ENCODE measurements at regions not wholly inside any gene's neighbourhood (a gene's known extent, or its start where the extent isn't known, plus 50 kb on each side); places are given as distances from the start of the nearest gene placed in this dataset.

DNA sequence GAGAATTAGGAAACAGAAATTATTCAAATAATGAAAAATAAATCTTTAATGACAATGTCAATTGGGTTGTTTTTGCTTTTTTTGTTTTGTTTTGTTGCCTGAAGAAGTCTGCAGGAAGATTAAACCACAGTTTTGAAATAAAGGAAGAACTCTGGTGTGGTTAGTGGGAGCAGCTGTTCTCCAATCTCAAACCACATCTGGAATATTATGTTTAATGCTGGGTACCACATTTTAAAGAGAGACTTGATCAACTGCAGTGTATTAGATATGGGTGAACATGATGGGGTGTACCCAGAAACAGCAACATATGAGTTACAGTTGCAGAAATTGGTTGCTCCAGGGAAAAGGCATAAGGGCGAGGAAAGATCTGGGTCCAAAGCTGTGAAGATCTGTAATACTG is 171.2 kb upstream of the RPL34 start:
- Histone ChIP-seq H3K9me2 (no peaks in the 10 kb centered on the region), H3K27me3 (ENCODE audit: insufficient read depth) (peaks cover 27% of the 10 kb centered on the region; the same call in 1 of the 2 replicates), H3K4me3 (ENCODE audit: low read depth in 2 of 2, low read length in 1 of 2) (no peak overlapping the region), H3K9ac (no peak overlapping the region), H3K36me3 (replicated peaks in 1 of 2; ENCODE audit: control insufficient read depth in 1 of 2, insufficient read depth in 2 of 2, low read length in 1 of 2) (no peaks in the 10 kb centered on the region), H3K79me2 (ENCODE audit: insufficient read depth) (no peaks in the 10 kb centered on the region), H4K20me1 (ENCODE audit: insufficient read depth) (no peaks in the 10 kb centered on the region), H3K4me1 (ENCODE audit: control insufficient read depth in 1 of 2, insufficient read depth in 2 of 2, low read depth in 1 of 2, low read length in 1 of 2) (peaks cover 0 to 5% of the 10 kb centered on the region in 2 experiments; a peak in 1 of 4 replicates), H2AFZ (ENCODE audit: low read depth) (no peak overlapping the region), H3K4me2 (no peak overlapping the region), H3K9me3 (no peaks in the 10 kb centered on the region), H3K27ac (ENCODE audit: low read depth in 2 of 2, low read length in 1 of 2) (no peak overlapping the region), H3F3A (replicated peaks; ENCODE audit: insufficient read depth) (no peaks in the 10 kb centered on the region)
- ChIA-PET CTCF (no interaction called here), POLR2A (no interaction called here)
- 18% methylated on average over 1 of the region's 1 CpG for WGBS (ENCODE audit: low lambda C conversion rate)
- TF ChIP-seq, protein P1, sequence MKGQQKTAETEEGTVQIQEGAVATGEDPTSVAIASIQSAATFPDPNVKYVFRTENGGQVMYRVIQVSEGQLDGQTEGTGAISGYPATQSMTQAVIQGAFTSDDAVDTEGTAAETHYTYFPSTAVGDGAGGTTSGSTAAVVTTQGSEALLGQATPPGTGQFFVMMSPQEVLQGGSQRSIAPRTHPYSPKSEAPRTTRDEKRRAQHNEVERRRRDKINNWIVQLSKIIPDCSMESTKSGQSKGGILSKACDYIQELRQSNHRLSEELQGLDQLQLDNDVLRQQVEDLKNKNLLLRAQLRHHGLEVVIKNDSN (IDR thresholded peaks at IDR 0.05; ENCODE audit: borderline replicate concordance, low read depth) = no peak
- TF ChIP-seq NFIC (IDR thresholded peaks at IDR 0.05; ENCODE audit: borderline replicate concordance) (no peak), RXRA (IDR thresholded peaks at IDR 0.05; ENCODE audit: borderline replicate concordance, low read depth) (no peak), EZH2phosphoT487 (IDR thresholded peaks at IDR 0.05; ENCODE audit: borderline replicate concordance, low read depth) (no peak), YY1 (IDR thresholded peaks at IDR 0.05; ENCODE audit: low read depth) (no peak), CTCF (IDR thresholded peaks at IDR 0.05) (no peak), SIN3A (IDR thresholded peaks at IDR 0.05; ENCODE audit: borderline replicate concordance, low read depth, low read length) (no peak), CHD2 (IDR thresholded peaks at IDR 0.05; ENCODE audit: low read length, partially characterized antibody) (no peak), NRF1 (IDR thresholded peaks at IDR 0.05; ENCODE audit: low read depth, low read length) (no peak), RFX5 (IDR thresholded peaks at IDR 0.05; ENCODE audit: low read length) (no peak), REST (IDR thresholded peaks at IDR 0.05; ENCODE audit: low read depth, low read length) (no peak), FOXJ3 (CRISPR knock-in tag; IDR thresholded peaks at IDR 0.05) (no peak), ZBTB33 (IDR thresholded peaks at IDR 0.05; ENCODE audit: borderline replicate concordance, low read depth) (no peak), FOXM1 (IDR thresholded peaks at IDR 0.05; ENCODE audit: low read depth) (no peak), RCOR1 (IDR thresholded peaks at IDR 0.05; ENCODE audit: low read length) (no peak), FOSL2 (IDR thresholded peaks at IDR 0.05; ENCODE audit: borderline replicate concordance, low read depth) (no peak), PBX3 (IDR thresholded peaks at IDR 0.05) (no peak)
- TF ChIP-seq, protein P2, sequence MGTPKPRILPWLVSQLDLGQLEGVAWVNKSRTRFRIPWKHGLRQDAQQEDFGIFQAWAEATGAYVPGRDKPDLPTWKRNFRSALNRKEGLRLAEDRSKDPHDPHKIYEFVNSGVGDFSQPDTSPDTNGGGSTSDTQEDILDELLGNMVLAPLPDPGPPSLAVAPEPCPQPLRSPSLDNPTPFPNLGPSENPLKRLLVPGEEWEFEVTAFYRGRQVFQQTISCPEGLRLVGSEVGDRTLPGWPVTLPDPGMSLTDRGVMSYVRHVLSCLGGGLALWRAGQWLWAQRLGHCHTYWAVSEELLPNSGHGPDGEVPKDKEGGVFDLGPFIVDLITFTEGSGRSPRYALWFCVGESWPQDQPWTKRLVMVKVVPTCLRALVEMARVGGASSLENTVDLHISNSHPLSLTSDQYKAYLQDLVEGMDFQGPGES (IDR thresholded peaks at IDR 0.05; ENCODE audit: low read depth, low read length) = no peak
- no peak for DNase-seq
